ENCODE measurements at regions not wholly inside any gene's neighbourhood (a gene's known extent, or its start where the extent isn't known, plus 50 kb on each side); places are given as distances from the start of the nearest gene placed in this dataset.

GRCh38 chr21:41066086-41066938, 101.6 kb upstream of the BACE2 start:
- POLR2A ChIA-PET (ENCODE audit: partially characterized antibody): no interaction called here
- no peak overlapping the region for H3K4me2 ChIP-seq (ENCODE audit: insufficient read depth in 1 of 2, low read depth in 2 of 2, low read length in 2 of 2)

More at GRCh38 chr21:41066086-41066938, 101.6 kb upstream of the BACE2 start:
- Histone ChIP-seq H3K23me2 (ENCODE audit: low read depth, low read length) (peaks cover 3% of the 10 kb centered on the region; the same call in 1 of the 2 replicates), H2BK5ac (ENCODE audit: low read depth, low read length) (no peak overlapping the region), H3K9me3 (ENCODE audit: insufficient read depth in 2 of 2, low read depth in 1 of 2, low read length in 1 of 2) (no peaks in the 10 kb centered on the region), H3K9ac (replicated peaks in 1 of 4; ENCODE audit: extremely low read depth in 1 of 4, low read depth in 3 of 4, low read length in 3 of 4) (no peak overlapping the region), H3K18ac (ENCODE audit: extremely low read depth, low read length) (no peak overlapping the region), H3K14ac (ENCODE audit: insufficient read length) (no peak overlapping the region), H4K20me1 (replicated peaks in 1 of 2; ENCODE audit: control insufficient read depth in 1 of 2, insufficient read depth in 2 of 2, low read length in 2 of 2) (no peaks in the 10 kb centered on the region), H3K4me3 (ENCODE audit: extremely low read depth in 1 of 4, insufficient read depth in 2 of 4, low read depth in 3 of 4, low read length in 4 of 4) (no peak overlapping the region), H3K23ac (ENCODE audit: insufficient read length) (no peak overlapping the region), H4K5ac (ENCODE audit: insufficient read length, low read depth, low read length) (no peak overlapping the region), H2BK20ac (ENCODE audit: low read length) (no peak overlapping the region), H4K8ac (ENCODE audit: extremely low read depth, insufficient read depth, low read length) (no peak overlapping the region), H2AFZ (ENCODE audit: low read length) (no peak overlapping the region), H2BK15ac (ENCODE audit: low read length) (no peak overlapping the region), H3K79me2 (ENCODE audit: control insufficient read depth in 1 of 2, insufficient read depth in 2 of 2, low read length in 2 of 2) (no peaks in the 10 kb centered on the region), H3K36me3 (ENCODE audit: control insufficient read depth in 2 of 4, insufficient read depth in 4 of 4, low read length in 3 of 4) (no peaks in the 10 kb centered on the region), H3K27me3 (replicated peaks in 1 of 4; ENCODE audit: control insufficient read depth in 3 of 4, extremely low read depth in 1 of 4, insufficient read depth in 3 of 4, low read length in 3 of 4) (peaks cover 0 to 7% (median 3%) of the 10 kb centered on the region in 4 experiments; a peak in 4 of 7 replicates), H3K79me1 (ENCODE audit: low read depth, low read length) (no peaks in the 10 kb centered on the region), H4K91ac (replicated peaks; ENCODE audit: insufficient read length, low read length) (no peak overlapping the region), H3K4me1 (replicated peaks in 1 of 4; ENCODE audit: control insufficient read depth in 3 of 4, insufficient read depth in 4 of 4, low read length in 3 of 4) (peaks cover 0 to 7% (median 1%) of the 10 kb centered on the region in 4 experiments; a peak in 3 of 7 replicates), H3K4ac (replicated peaks; ENCODE audit: insufficient read length, low read depth, low read length) (no peak overlapping the region), H3K56ac (replicated peaks; ENCODE audit: insufficient read length, low read depth, low read length) (no peak overlapping the region), H2BK12ac (ENCODE audit: low read depth, low read length) (no peak overlapping the region), H2AK5ac (ENCODE audit: low read depth, low read length) (no peak overlapping the region), H3K27ac (ENCODE audit: low read depth, low read length) (no peak overlapping the region), H2BK120ac (replicated peaks; ENCODE audit: low read depth, low read length) (no peak overlapping the region)
- WGBS, 2 experiments (ENCODE audit: extremely low coverage in 1 of 2, insufficient coverage in 1 of 2, insufficient read length in 1 of 2, insufficient replicate concordance in 2 of 2, low coverage in 1 of 2, low lambda C conversion rate in 2 of 2, missing lambda C conversion rate in 1 of 2): 90% methylated on average over 16 of the region's 16 CpGs; no CpG with 5 or more reads in 1 of the 2 experiments
- CTCF ChIA-PET (ENCODE audit: partially characterized antibody): interaction anchor here (1.1 kb wide), 1 partner anchor 54 kb away, joined by 3 read pairs; no protein-coding TSS in a partner anchor
- FAIRE-seq: no peak
- no peak for DNase-seq (ENCODE audit: low read depth in 1 of 2, low spot score in 2 of 2)
- TF ChIP-seq SIX5 (IDR thresholded peaks at IDR 0.05; ENCODE audit: low read depth, low read length): no peak
- TF ChIP-seq TAF7 (optimal IDR thresholded peaks at IDR 0.05; ENCODE audit: borderline replicate concordance, low read depth, low read length): no peak
- TF ChIP-seq SP1 (IDR thresholded peaks at IDR 0.05; ENCODE audit: low read depth, low read length): no peak
- TF ChIP-seq TAF1 (IDR thresholded peaks at IDR 0.05; ENCODE audit: low read depth, low read length): no peak
- TF ChIP-seq TEAD4 (IDR thresholded peaks at IDR 0.05; ENCODE audit: low read depth, low read length): no peak
- TF ChIP-seq RBBP5 (IDR thresholded peaks at IDR 0.05; ENCODE audit: borderline replicate concordance, low read depth, low read length): no peak
- no peak for TF ChIP-seq BCL11A (IDR thresholded peaks at IDR 0.05; ENCODE audit: low read depth in 2 of 2, low read length in 2 of 2)
- TF ChIP-seq NRF1 (IDR thresholded peaks at IDR 0.05; ENCODE audit: low read depth, low read length): no peak
- TF ChIP-seq PHF8 (conservative IDR thresholded peaks at IDR 0.05; ENCODE audit: low read depth, low read length): no peak
- no peak for TF ChIP-seq TCF12 (IDR thresholded peaks at IDR 0.05; ENCODE audit: low read depth, low read length)

Measured in H1 (cell line).